ENCODE measurements at regions not wholly inside any gene's neighbourhood (a gene's known extent, or its start where the extent isn't known, plus 50 kb on each side); places are given as distances from the start of the nearest gene placed in this dataset.

- Histone ChIP-seq H3K27me3 (no peaks in the 10 kb centered on the region), H3K4me1 (no peaks in the 10 kb centered on the region), H3K36me3 (no peaks in the 10 kb centered on the region), H3K4me3 (no peak overlapping the region), H3K9me3 (no peaks in the 10 kb centered on the region), H3K27ac (no peak overlapping the region)
- DNase-seq (ENCODE audit: low spot score in 2 of 2): no peak
- TF ChIP-seq CTCF (IDR thresholded peaks at IDR 0.05): peak in 1 of 3 donors; percentile 26
- TF ChIP-seq POLR2AphosphoS5 (IDR thresholded peaks at IDR 0.05): no peak
- TF ChIP-seq POLR2A (IDR thresholded peaks at IDR 0.05): no peak
- intact Hi-C loops (cut with DNase I; ENCODE audit: low total_unique reads): no loop called here
These were observed 54.2 kb upstream of the ZSWIM2 start for GRCh38 chr2:186903216-186903615.
